GM12891 (cell line): ENCODE measurements at regions not wholly inside any gene's neighbourhood (a gene's known extent, or its start where the extent isn't known, plus 50 kb on each side); places are given as distances from the start of the nearest gene placed in this dataset.

Experiments used
- PAX5 ChIP-seq: IDR thresholded peaks from 2 replicates; pipeline ENCODE4 v1.6.1; 2011; ENCODE audit warnings: low read length, moderate library complexity, mild to moderate bottlenecking; ENCODE audit not compliant: insufficient read depth, severe bottlenecking
- POLR2A ChIP-seq: IDR thresholded peaks from 2 replicates; pipeline ENCODE4 v1.6.1; 2011; ENCODE audit warnings: low read depth, low read length, control low read depth
- POLR2AphosphoS5 ChIP-seq: IDR thresholded peaks from 2 replicates; pipeline ENCODE4 v1.6.1; 2011; ENCODE audit warnings: low read depth, low read length, control low read depth
- POU2F2 ChIP-seq: IDR thresholded peaks from 2 replicates; pipeline ENCODE4 v1.6.1; 2011; ENCODE audit warnings: low read depth, mild to moderate bottlenecking, control low read depth, low read length, moderate library complexity
- SPI1 ChIP-seq: IDR thresholded peaks from 2 replicates; pipeline ENCODE4 v1.6.1; 2011; ENCODE audit warnings: low read depth, low read length, control low read depth
- TAF1 ChIP-seq: IDR thresholded peaks from 2 replicates; pipeline ENCODE4 v1.6.1; 2011; ENCODE audit warnings: low read depth, low read length, control low read depth

DNA sequence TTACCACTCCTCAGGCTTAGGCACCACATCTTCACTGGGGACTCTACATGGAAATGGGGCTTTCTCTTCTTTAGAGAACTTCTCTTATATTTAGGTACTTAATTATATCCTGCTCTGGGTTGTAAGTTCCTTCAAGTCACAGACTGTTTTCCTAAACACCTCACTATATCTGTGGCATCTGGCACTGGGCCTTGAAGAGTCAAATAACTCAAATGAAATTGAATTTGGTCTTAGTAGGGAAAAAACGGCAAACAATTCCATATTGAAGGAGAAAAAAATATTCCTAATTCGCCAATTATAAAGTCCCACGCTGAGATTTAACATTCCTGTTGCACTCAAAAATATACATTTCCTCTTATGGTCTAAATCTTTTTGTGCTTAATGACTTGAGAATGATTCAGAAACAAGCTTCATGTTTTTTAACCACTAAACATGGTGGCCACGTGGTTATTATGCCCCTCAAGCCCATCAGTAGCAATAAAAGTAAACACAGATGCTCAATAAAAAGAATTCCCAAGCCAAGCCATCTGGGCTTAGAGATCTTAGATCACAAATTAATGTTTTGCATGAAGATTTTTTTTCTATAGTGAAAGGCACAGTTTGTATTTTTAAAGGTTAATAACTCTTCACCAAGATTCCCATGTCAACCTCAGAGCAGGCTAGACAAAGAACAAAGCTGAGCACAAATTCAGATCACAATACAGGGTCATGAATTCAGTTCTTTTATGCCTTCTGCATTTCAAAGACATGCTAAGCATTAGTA lies 105.5 kb upstream of the SYT4 start:
- TF ChIP-seq POLR2AphosphoS5 (no peak), TAF1 (no peak), POLR2A (no peak), SPI1 (no peak), PAX5 (no peak), POU2F2 (no peak)
